K562 (cell line): ENCODE measurements at regions not wholly inside any gene's neighbourhood (a gene's known extent, or its start where the extent isn't known, plus 50 kb on each side); places are given as distances from the start of the nearest gene placed in this dataset.

Experiments
- ATAC-seq: fragments of 200-7000 bp; cut with Tn5 transposase; 3 replicates; pipeline ENCODE4 v1.9.1; 2020; ENCODE audit warnings: moderate library complexity
- BruUV-seq: library from RNA; stranded (reverse); fragments of 400-500 nt; replicated peaks from 2 replicates; lab custom pipeline; 2021; lab: Mats Ljungman, UMichigan
- CTCF ChIA-PET: fragments of 300-600 bp; formaldehyde crosslinking; extraction: SDS; loops from one replicate; lab custom pipeline; 2021; ENCODE audit warnings: low intra/inter-chr PET ratio; lab: Yijun Ruan, JAX
- POLR2A ChIA-PET: fragments of 300-600, 350-650 bp; sonication (Branson Sonifier 250); formaldehyde crosslinking; extraction: SDS; loops from one replicate; lab custom pipeline; 2021; ENCODE audit warnings: antibody characterized with exemption, inconsistent platforms; lab: Yijun Ruan, JAX
- DNase-seq, 4 experiments: peaks; one replicate each; pipeline versions ENCODE4 v3.0.0 to v3.0.0-alpha.2; 2011 to 2018; ENCODE audit warnings: low spot score in 3 of 4, mixed read lengths in 3 of 4; ENCODE audit errors: extremely low read depth in 1 of 4
- FAIRE-seq: peaks from 2 replicates; lab custom pipeline; 2011; peaks lifted over from hg19 to GRCh38; lab: Jason Lieb, UNC
- H2AFZ ChIP-seq: 2 replicates; pipeline ENCODE4 v1.6.0; 2011; ENCODE audit warnings: low read depth, low read length, control low read depth, inconsistent platforms
- H3K27ac ChIP-seq: fragments of 200-600 bp; 3 replicates; pipeline ENCODE4 v1.8.0; 2011; ENCODE audit warnings: low read depth, mild to moderate bottlenecking, control low read depth, inconsistent platforms, low read length, moderate library complexity, mixed read lengths; ENCODE audit errors: extremely low read depth
- H3K27me3 ChIP-seq, 2 experiments: fragments of 300-600 bp in 1 of 2; 2 replicates in 1 of 2; 3 replicates in 1 of 2; pipeline versions ENCODE4 v1.6.0 to v1.8.0; 2011; ENCODE audit warnings: inconsistent platforms in 2 of 2, low read length in 2 of 2, mild to moderate bottlenecking in 1 of 2, mixed read lengths in 1 of 2, moderate library complexity in 1 of 2; ENCODE audit not compliant: control insufficient read depth in 2 of 2, insufficient read depth in 2 of 2
- H3K36me3 ChIP-seq: fragments of 300-600 bp; 3 replicates; pipeline ENCODE4 v1.8.0; 2011; ENCODE audit warnings: mild to moderate bottlenecking, low read length, inconsistent platforms; ENCODE audit not compliant: control insufficient read depth, insufficient read depth
- H3K4me1 ChIP-seq, 2 experiments: fragments of 200-600 bp in 1 of 2; replicated peaks in 1 of 2; 2 replicates in 1 of 2; 3 replicates in 1 of 2; pipeline versions ENCODE4 v1.5.1 to v1.8.0; 2011; ENCODE audit warnings: inconsistent platforms in 2 of 2, low read length in 2 of 2, mild to moderate bottlenecking in 1 of 2, mixed read lengths in 1 of 2, moderate library complexity in 1 of 2; ENCODE audit not compliant: control insufficient read depth in 2 of 2, insufficient read depth in 2 of 2
- H3K4me2 ChIP-seq: 2 replicates; pipeline ENCODE4 v1.6.1; 2011; ENCODE audit warnings: low read length, control low read depth, inconsistent platforms, mixed read lengths; ENCODE audit not compliant: insufficient read depth
- H3K4me3 ChIP-seq: fragments of 200-600 bp; sonication (generic), shearing (Covaris generic); 2 replicates; pipeline ENCODE4 v1.5.1; 2016; ENCODE audit warnings: control low read depth, inconsistent platforms
- H3K79me2 ChIP-seq: fragments of 200-600 bp; 3 replicates; pipeline ENCODE4 v1.8.0; 2011; ENCODE audit warnings: low read length, inconsistent platforms; ENCODE audit not compliant: control insufficient read depth, insufficient read depth
- H3K9ac ChIP-seq, 2 experiments: 2 replicates each; pipeline versions ENCODE4 v1.6.0 to v1.6.1; 2011; ENCODE audit warnings: low read depth in 2 of 2, low read length in 2 of 2, control low read depth in 1 of 2, inconsistent platforms in 1 of 2, mild to moderate bottlenecking in 1 of 2, mixed read lengths in 1 of 2; ENCODE audit not compliant: insufficient read depth in 1 of 2
- H3K9me1 ChIP-seq: one replicate; pipeline ENCODE4 v1.6.0; 2011; ENCODE audit warnings: inconsistent platforms, mild to moderate bottlenecking, low read length, moderate library complexity; ENCODE audit not compliant: control insufficient read depth, insufficient read depth
- H3K9me3 ChIP-seq: replicated peaks from 2 replicates; pipeline ENCODE4 v1.5.1; 2011; ENCODE audit warnings: low read depth, low read length, inconsistent platforms; ENCODE audit not compliant: control insufficient read depth, insufficient read depth
- H4K20me1 ChIP-seq: replicated peaks from 2 replicates; pipeline ENCODE4 v1.6.1; 2011; ENCODE audit warnings: low read length, inconsistent platforms, mixed read lengths; ENCODE audit not compliant: control insufficient read depth, insufficient read depth
- BCL6 ChIP-seq: fragments of 250-450 bp; sonication (Bioruptor Pico); IDR thresholded peaks from 2 replicates; pipeline ENCODE4 v1.4.0; 2020
- BHLHE40 ChIP-seq: IDR thresholded peaks from 2 replicates; pipeline ENCODE4 v1.6.1; 2011; ENCODE audit warnings: low read length, improper control_type of control experiment
- BMI1 ChIP-seq: fragments of 150-350 bp; IDR thresholded peaks from 2 replicates; pipeline ENCODE4 v1.6.1; 2014; ENCODE audit warnings: low read length
- CEBPB ChIP-seq: fragments of 450-650 bp; IDR thresholded peaks from 2 replicates; pipeline ENCODE4 v1.6.1; 2016; ENCODE audit warnings: missing genetic modification characterization, missing compliant biosample characterization
- CHD2 ChIP-seq: IDR thresholded peaks from 2 replicates; pipeline ENCODE4 v1.6.1; 2011; ENCODE audit warnings: low read depth, low read length
- ESRRA ChIP-seq: fragments of 450-650 bp; IDR thresholded peaks from 2 replicates; pipeline ENCODE4 v1.6.1; 2014; ENCODE audit warnings: low read depth, mild to moderate bottlenecking, moderate library complexity, borderline replicate concordance
- HMG20A ChIP-seq: fragments of 450-650 bp; formaldehyde crosslinking; conservative IDR thresholded peaks from 2 replicates; pipeline ENCODE4 v1.4.0; 2020; ENCODE audit warnings: mild to moderate bottlenecking, mixed read lengths
- KLF13 ChIP-seq: fragments of 450-650 bp; IDR thresholded peaks from 2 replicates; pipeline ENCODE4 v1.6.1; 2016; ENCODE audit warnings: missing genetic modification characterization, low read depth, mild to moderate bottlenecking, missing compliant biosample characterization, moderate library complexity, borderline replicate concordance
- MCM7 ChIP-seq, 2 experiments: fragments of 450-650 bp; IDR thresholded peaks; 2 replicates each; pipeline ENCODE4 v1.6.1; 2016 to 2018
- NR4A1 ChIP-seq, 2 experiments: fragments of 250-450 bp in 1 of 2; fragments of 450-650 bp in 1 of 2; sonication (Bioruptor Pico) in 1 of 2; IDR thresholded peaks; 2 replicates each; pipeline versions ENCODE4 v1.4.0 to v1.6.1; 2016 to 2020; ENCODE audit warnings: mild to moderate bottlenecking in 2 of 2, missing compliant biosample characterization in 1 of 2, missing genetic modification characterization in 1 of 2, moderate library complexity in 1 of 2
- RBM34 ChIP-seq: fragments of 200-400 bp; formaldehyde crosslinking; IDR thresholded peaks from 2 replicates; pipeline ENCODE4 v1.6.1; 2018; ENCODE audit warnings: low read length, borderline replicate concordance; ENCODE audit not compliant: insufficient read depth
- ZBED1 ChIP-seq: IDR thresholded peaks from 2 replicates; pipeline ENCODE4 v1.6.1; 2014
- ZBTB5 ChIP-seq: fragments of 450-650 bp; IDR thresholded peaks from 2 replicates; pipeline ENCODE4 v1.6.1; 2017; ENCODE audit warnings: antibody characterized with exemption
- ZNF668 ChIP-seq: fragments of 250-450 bp; sonication (Bioruptor Pico); IDR thresholded peaks from 2 replicates; pipeline ENCODE4 v1.8.0; 2022; ENCODE audit warnings: mild to moderate bottlenecking, inconsistent platforms
- ZNF830 ChIP-seq: fragments of 250-450 bp; sonication (Bioruptor Pico); IDR thresholded peaks from 2 replicates; pipeline ENCODE4 v1.5.0; 2021; ENCODE audit warnings: mild to moderate bottlenecking
- WGBS: fragments of 100-300 bp; shearing (Covaris generic); methylation state at CpG from one replicate; pipeline ENCODE4 v1.1.6; 2016; ENCODE audit warnings: low coverage, mixed read lengths; ENCODE audit not compliant: insufficient coverage; ENCODE audit errors: missing lambda C conversion rate; 5-methylcytosine and 5-hydroxymethylcytosine counted together
- in situ Hi-C: fragments of 300-500 bp; cut with MboI; formaldehyde crosslinking; loops from 4 replicates; pipeline ENCODE4 v1.15.0; 2018; ENCODE audit warnings: inconsistent platforms, mixed read lengths
- intact Hi-C: fragments of 100-400 bp; cut with micrococcal nuclease; formaldehyde crosslinking; loops from 2 replicates; pipeline ENCODE4 v1.14.2; 2022
- TF ChIP-seq, protein P1 (sequence below): sonication (generic); formaldehyde crosslinking; IDR thresholded peaks from 2 replicates; pipeline ENCODE4 v1.8.0; 2022; ENCODE audit warnings: mild to moderate bottlenecking, missing genetic modification reagents, borderline replicate concordance
- TF ChIP-seq, protein P2 (sequence below): IDR thresholded peaks from 2 replicates; pipeline ENCODE4 v1.6.1; 2016; ENCODE audit warnings: missing genetic modification characterization, missing compliant biosample characterization
- TF ChIP-seq, protein P3 (sequence below): fragments of 450-650 bp; IDR thresholded peaks from 2 replicates; pipeline ENCODE4 v1.6.1; 2016; ENCODE audit warnings: low read depth, mild to moderate bottlenecking, moderate library complexity

GRCh38 chr9:71243951-71244350 is 122.5 kb upstream of the TRPM3 start (continued):
- TF ChIP-seq BCL6 (CRISPR knock-in tag) (no peak), CHD2 (no peak), ESRRA (no peak), ZNF830 (CRISPR knock-in tag) (no peak), CEBPB (tag) (no peak), KLF13 (tag) (no peak), RBM34 (no peak)
- TF ChIP-seq, protein P1, sequence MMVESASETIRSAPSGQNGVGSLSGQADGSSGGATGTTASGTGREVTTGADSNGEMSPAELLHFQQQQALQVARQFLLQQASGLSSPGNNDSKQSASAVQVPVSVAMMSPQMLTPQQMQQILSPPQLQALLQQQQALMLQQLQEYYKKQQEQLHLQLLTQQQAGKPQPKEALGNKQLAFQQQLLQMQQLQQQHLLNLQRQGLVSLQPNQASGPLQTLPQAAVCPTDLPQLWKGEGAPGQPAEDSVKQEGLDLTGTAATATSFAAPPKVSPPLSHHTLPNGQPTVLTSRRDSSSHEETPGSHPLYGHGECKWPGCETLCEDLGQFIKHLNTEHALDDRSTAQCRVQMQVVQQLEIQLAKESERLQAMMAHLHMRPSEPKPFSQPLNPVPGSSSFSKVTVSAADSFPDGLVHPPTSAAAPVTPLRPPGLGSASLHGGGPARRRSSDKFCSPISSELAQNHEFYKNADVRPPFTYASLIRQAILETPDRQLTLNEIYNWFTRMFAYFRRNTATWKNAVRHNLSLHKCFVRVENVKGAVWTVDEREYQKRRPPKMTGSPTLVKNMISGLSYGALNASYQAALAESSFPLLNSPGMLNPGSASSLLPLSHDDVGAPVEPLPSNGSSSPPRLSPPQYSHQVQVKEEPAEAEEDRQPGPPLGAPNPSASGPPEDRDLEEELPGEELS (CRISPR knock-in tag): no peak

DNA sequence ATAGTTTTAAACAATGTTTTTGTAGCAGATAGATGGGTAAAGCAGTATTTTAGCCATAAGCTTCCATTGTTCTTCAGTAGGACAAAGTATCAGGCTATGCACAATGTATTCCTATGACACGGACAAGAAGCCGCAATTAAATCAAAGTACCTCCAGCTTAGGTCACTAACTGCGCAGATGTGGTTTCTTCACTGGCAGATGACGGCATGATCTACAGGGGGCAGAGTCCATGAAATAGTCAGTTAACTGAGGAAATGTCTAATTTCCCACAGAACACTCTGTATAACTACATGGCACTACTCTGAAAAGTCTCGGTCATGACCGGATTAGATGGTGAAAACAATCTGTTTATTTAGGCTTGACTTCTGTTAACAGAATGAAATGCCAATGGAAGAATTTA is 120.7 kb upstream of the TRPM3 start:
- CTCF ChIA-PET: no interaction called here
- no peak for TF ChIP-seq BHLHE40
- TF ChIP-seq MCM7 (IDR thresholded peaks at IDR 0.05): no peak
- TF ChIP-seq ZNF668 (CRISPR knock-in tag): no peak
- TF ChIP-seq KLF13 (tag): no peak
- TF ChIP-seq ZBTB5: no peak
- no peak for TF ChIP-seq HMG20A (CRISPR knock-in tag)
- no peak for TF ChIP-seq ZBED1
- TF ChIP-seq BMI1: no peak
- TF ChIP-seq NR4A1 (CRISPR knock-in tag; IDR thresholded peaks at IDR 0.05): no peak
- TF ChIP-seq NR4A1 (tag; IDR thresholded peaks at IDR 0.05): no peak
- TF ChIP-seq, protein P2, sequence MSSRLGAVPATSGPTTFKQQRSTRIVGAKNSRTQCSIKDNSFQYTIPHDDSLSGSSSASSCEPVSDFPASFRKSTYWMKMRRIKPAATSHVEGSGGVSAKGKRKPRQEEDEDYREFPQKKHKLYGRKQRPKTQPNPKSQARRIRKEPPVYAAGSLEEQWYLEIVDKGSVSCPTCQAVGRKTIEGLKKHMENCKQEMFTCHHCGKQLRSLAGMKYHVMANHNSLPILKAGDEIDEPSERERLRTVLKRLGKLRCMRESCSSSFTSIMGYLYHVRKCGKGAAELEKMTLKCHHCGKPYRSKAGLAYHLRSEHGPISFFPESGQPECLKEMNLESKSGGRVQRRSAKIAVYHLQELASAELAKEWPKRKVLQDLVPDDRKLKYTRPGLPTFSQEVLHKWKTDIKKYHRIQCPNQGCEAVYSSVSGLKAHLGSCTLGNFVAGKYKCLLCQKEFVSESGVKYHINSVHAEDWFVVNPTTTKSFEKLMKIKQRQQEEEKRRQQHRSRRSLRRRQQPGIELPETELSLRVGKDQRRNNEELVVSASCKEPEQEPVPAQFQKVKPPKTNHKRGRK (tag): no peak
- TF ChIP-seq, protein P3, sequence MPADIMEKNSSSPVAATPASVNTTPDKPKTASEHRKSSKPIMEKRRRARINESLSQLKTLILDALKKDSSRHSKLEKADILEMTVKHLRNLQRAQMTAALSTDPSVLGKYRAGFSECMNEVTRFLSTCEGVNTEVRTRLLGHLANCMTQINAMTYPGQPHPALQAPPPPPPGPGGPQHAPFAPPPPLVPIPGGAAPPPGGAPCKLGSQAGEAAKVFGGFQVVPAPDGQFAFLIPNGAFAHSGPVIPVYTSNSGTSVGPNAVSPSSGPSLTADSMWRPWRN: no peak

More for the DNA sequence above, 120.7 kb upstream of the TRPM3 start:
- POLR2A ChIA-PET: no interaction called here
- H3K79me2 ChIP-seq: no peaks in the 10 kb centered on the region
- no peak overlapping the region for H2AFZ ChIP-seq
- FAIRE-seq (no peak), ATAC-seq (no peak), DNase-seq (no peak)
- H3K4me3 ChIP-seq: no peak overlapping the region
- H4K20me1 ChIP-seq: no peaks in the 10 kb centered on the region
- no peaks in the 10 kb centered on the region for H3K36me3 ChIP-seq
- intact Hi-C loops: no loop called here
- in situ Hi-C loops: no loop called here
- no peak overlapping the region for H3K4me2 ChIP-seq
- H3K27ac ChIP-seq: no peak overlapping the region
- no peaks in the 10 kb centered on the region for H3K9me3 ChIP-seq
- no TSS peak for BruUV-seq
- no peaks in the 10 kb centered on the region for H3K27me3 ChIP-seq
- no peaks in the 10 kb centered on the region for H3K9me1 ChIP-seq
- 1% methylated on average over 6 of the region's 6 CpGs for whole genome bisulfite sequencing
- H3K4me1 ChIP-seq: no peaks in the 10 kb centered on the region
- no peak overlapping the region for H3K9ac ChIP-seq
